Retina (tissue), 1 donor: ENCODE measurements at regions not wholly inside any gene's neighbourhood (a gene's known extent, or its start where the extent isn't known, plus 50 kb on each side); places are given as distances from the start of the nearest gene placed in this dataset.

Experiments
- DNase-seq: peaks from one replicate; pipeline ENCODE4 v3.0.0-alpha.2; 2016

DNA sequence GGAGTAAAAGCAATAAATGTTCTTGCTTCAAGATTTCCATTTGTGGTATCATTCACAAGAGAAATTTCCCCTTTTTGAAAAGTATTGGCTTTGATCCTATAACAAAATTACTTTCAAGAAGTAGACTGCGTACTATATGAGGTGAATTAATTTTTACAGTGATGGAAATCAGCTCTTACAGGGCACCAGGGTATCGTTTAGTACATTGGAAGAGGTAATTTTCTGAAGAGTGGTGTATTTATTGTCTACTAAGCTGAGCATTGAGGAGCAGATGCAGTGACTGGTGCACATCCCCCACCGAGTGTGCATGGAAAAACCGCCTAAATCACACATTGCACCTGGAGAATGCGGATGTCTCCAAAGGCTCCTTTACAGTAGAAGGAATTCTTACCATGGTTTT lies 209.5 kb downstream of the SAMD5 start:
- no peak for DNase-seq

- DNase-seq = no peak
These were observed 213.7 kb downstream of the SAMD5 start for GRCh38 chr6:147722158-147722557.

GRCh38 chr6:147724454-147724853 lies 216.0 kb downstream of the SAMD5 start:
- DNase-seq = no peak

- DNase-seq = no peak
These were observed 217.9 kb downstream of the SAMD5 start for GRCh38 chr6:147726342-147726741.

DNA sequence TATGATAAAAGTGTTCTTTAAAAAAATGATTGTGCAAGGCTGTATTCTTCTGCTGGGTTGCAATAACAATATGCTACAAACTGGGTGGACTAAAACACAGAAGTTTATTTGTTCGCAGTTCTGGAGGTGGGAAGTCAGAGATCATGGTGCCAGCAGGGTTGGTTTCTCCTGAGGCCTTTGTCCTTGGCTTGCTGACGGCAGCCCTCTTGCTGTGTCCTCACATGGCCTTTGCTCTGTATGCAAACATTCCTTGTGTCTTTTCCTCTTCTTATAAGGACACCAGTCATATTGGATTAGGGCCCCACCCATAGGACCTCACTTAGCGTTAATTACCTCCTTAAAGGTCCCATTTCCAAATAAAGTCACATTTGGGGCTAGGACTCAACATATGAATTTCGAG lies 220.4 kb downstream of the SAMD5 start:
- no peak for DNase-seq

GRCh38 chr6:147733686-147734085 lies 225.2 kb downstream of the SAMD5 start:
- DNase-seq = no peak

- no peak for DNase-seq
These were observed 225.7 kb downstream of the SAMD5 start for GRCh38 chr6:147734151-147734550.

- no peak for DNase-seq
These were observed 227.4 kb downstream of the SAMD5 start for GRCh38 chr6:147735924-147736323.

DNA sequence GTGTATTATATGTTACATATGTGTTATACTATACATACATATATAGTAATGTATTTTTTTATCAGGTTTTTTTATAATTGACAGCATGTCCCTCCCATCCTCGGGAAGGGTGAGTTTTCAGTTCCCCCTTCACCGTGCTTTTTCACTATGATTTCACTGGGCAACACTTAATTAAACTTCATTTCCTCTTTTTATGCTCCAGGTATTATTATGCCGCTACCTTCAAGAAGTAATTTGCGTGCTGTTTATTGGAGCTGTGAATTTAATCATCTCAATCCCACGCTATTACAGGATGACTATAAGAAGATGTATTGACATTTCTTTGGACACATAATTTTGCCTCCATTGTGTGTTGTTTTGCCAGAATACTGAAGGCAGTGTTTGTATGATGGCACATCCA lies 228.6 kb downstream of the SAMD5 start:
- DNase-seq = no peak

DNA sequence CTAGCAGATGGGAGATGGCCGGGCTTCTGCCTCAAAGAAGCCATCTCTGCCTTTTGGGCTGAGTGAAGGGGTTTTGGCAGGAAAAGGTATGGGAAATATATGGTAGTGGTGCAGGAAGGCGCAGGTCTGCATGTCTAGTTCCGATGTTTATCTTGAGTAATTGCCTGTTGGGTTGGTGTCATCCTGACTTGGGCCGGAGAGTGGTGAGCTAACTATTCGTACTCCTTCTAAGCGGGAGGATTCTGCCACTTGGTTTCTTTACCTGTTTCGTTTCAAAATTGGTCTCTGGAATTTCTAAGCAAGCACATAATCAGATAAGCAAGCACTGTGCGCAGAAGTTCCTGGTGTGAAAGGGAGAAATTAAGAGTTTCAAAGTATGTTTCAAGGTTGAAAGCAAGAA lies 229.6 kb downstream of the SAMD5 start:
- no peak for DNase-seq

GRCh38 chr6:147738516-147739162 lies 230.1 kb downstream of the SAMD5 start:
- no peak for DNase-seq

DNA sequence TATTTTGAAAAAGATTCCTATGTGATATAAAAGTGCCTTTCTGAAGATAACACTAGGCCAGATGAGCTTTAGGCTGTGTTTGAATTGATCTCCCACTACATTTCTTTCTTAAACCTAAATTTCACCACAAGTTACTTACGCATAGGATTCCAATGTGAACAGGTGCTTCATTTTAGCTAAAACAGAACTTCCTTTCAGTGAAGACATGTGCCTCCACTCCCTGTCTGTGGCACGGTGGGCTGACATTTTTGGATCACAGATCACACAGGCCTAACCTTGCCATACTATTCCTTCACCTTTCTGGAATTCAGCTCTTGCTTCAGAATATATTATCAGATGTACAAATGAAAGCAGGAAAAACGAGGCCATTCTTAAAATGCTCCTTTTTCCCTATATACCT lies 231.8 kb downstream of the SAMD5 start:
- no peak for DNase-seq

DNA sequence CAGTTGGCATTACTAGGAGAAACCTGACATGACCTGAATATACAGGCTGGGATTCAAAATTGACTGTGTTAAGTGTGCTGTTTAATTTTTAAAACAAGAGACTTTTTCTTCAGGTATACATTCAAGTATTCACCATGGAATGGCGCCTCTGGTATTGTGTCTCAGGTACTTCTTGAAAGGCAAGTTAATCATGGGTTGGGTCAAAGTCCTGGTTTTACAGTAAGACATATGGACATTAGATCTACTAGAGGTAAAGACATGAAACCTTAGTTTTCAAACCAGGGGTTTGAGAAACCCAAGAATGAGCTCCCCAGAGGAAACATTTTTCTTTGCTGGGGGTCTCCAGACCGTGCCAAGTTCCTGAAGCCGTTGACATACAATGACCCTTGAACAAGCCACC lies 232.4 kb downstream of the SAMD5 start:
- DNase-seq = no peak

DNA sequence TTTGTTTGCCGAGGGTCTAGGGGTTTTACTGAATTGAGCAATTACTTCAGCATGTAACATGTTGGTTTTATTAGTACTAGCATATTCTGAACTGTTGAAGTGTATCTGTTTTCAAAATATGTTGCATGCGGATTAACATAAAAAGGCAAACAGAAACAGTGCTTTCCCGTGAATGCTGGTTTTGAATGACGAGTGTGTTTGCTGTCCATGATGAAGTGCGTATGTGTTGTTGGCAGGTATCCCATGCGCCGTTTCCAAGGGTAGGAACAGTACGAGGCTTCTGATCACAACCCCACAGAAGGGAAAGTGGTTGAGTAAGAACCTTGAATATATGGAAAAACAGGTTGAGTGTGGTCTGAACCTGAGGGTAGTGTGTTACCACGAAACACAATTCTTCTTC lies 232.9 kb downstream of the SAMD5 start:
- no peak for DNase-seq

DNA sequence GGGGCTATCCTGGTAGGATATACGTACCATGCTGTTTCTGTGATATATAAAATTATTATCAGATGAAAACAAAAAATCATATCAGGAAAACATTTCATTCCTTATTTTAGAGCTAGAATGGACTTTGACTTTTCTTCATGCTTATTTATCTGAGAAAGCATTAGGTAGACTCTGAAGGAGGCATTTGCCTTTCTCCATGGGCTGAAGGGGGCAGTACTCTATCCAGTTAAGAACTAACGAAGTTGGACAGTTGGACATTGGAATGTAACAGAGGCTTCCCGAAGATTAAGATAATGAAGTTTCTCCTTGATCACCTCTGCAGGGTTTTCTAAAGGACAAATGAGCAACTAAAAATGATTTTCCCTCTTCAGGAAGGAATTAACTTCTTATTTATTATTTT lies 233.9 kb downstream of the SAMD5 start:
- DNase-seq = no peak

DNA sequence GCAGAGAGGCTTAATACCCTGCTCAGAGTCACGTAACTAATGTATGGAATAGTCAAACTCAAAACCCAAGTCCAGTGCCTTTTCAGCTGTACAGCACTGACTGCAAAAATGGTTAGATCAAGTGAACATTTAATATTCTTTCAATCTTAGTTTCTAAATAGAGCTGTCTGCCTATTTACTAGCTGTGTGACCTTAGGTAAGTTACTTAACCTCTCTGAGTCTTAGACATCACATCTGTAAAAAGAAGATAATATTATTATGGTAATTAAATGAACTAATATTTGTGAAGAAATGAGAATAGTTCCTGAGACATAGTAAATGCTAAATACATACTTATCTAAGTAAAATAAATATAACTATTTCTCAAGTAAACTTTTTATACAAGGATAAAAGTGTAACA lies 235.5 kb downstream of the SAMD5 start:
- DNase-seq = no peak

- no peak for DNase-seq
These were observed 240.8 kb downstream of the SAMD5 start for GRCh38 chr6:147749331-147749730.

- no peak for DNase-seq
These were observed 241.9 kb downstream of the SAMD5 start for GRCh38 chr6:147750413-147750812.

DNA sequence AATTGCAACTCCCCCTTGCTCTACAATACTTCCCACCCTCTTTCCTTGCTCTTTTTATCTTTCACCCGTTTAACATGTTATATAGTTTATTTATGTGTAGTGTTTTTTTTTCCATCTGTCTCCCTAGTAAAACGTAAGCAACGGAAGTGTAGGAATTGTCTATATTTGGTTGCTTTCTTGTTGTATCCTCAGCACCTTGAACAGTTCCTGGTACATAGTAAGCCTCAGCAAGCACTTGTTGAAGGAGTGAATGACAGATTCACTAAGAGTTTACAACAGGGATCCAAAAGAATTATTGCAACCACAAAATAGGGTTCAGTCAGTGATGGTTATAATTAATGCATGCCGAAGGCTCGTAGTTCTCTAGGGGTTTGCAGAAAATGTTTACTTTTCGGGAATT lies 242.7 kb downstream of the SAMD5 start:
- DNase-seq = no peak

DNA sequence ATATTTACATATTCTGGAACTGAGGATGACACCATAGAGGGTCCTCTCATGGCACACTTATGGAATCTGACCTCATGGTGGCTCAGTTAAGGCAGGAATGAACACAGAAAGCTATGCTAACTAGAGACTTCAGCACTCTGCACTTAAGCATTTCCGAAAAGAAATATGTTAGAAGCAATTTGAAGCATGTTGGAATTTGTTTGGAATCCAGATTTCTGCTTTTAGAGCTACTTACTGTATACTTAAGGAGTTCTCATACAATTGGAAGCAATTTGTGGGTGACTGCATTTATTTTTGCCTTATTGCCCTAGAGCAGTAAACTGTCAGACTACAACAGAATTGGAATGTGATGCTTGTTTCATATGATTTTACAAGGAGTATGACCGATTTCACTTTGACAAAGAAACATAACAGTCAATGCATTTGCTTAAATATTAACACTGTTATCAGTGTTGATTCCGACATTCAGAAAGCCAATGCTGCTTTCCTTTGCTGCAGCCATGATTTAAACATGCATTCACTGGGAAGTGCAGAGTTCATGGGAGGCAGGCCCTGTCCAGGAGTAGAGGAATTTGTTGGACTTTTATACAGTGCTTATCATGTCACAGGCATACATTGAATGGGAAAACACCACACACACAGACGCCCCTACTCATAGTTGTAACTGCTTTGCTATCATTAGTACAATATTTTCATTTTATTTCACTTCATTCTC lies 244.4 kb downstream of the SAMD5 start:
- no peak for DNase-seq

GRCh38 chr6:147755999-147756398 lies 247.5 kb downstream of the SAMD5 start:
- no peak for DNase-seq

- DNase-seq = no peak
These were observed 248.4 kb downstream of the SAMD5 start for GRCh38 chr6:147756891-147757290.

DNA sequence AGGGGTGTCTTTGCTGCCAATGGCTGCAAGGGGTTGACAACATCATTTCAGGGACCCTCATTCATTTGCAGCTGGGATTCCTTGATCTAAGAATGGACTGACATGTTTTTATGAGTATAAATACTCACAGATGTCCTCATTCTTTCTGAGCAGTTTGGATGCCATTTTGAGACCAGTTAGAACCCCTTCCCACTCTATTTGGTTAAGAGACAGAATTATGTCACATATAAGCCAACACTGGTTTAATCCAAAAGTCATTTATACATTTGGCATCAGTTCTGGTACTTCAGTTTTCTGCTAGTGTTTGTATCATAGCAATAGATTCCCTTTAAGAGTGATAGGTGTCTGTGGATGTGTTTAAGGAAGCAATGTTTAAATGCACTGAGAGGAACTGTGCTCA lies 248.8 kb downstream of the SAMD5 start:
- DNase-seq = no peak

GRCh38 chr6:147758303-147758702 lies 249.8 kb downstream of the SAMD5 start:
- DNase-seq = no peak

DNA sequence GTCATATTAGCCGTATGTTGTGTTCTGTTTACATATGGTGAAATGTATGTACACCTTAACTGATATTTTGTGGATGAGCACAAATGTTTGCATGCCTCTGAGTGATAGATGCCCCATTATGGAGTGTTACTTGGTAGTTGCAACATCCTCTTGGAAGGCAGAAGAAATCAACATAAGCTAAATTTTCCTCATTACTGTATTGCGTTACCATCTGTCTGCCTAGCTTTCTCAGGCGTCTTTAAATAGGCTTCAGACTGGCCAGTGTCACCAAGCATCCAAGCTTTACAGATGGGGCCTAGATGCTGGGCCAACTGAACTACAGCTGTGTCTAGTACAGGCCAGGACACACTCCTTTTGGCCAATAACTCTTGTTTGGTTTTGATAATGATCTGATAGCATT lies 250.6 kb downstream of the SAMD5 start:
- no peak for DNase-seq
